ENCODE measurements at regions not wholly inside any gene's neighbourhood (a gene's known extent, or its start where the extent isn't known, plus 50 kb on each side); places are given as distances from the start of the nearest gene placed in this dataset.

DNA sequence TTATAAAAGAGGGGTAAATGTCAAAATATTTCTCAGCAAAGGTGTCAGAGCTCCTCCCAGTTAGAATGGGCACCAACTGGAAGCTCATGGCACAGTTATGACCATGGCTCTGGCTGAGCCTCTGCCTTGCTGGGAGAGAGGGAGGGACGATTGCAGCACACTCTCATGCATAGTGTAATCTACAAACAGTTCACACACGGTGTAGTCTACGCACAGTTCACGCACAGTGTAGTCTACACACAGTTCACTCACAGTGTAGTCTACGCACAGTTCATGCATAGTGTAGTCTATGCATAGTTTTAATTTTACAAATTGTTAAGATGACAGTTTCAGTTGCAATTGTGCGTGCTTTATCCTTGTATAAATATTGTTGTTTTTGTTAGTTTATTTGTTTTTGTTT lies 1474.6 kb upstream of the TMEM132C start:
- TF ChIP-seq EP300 (IDR thresholded peaks at IDR 0.05) (no peak), POLR2A (IDR thresholded peaks at IDR 0.05; ENCODE audit: low read depth) (no peak)
- TF ChIP-seq, protein P1, sequence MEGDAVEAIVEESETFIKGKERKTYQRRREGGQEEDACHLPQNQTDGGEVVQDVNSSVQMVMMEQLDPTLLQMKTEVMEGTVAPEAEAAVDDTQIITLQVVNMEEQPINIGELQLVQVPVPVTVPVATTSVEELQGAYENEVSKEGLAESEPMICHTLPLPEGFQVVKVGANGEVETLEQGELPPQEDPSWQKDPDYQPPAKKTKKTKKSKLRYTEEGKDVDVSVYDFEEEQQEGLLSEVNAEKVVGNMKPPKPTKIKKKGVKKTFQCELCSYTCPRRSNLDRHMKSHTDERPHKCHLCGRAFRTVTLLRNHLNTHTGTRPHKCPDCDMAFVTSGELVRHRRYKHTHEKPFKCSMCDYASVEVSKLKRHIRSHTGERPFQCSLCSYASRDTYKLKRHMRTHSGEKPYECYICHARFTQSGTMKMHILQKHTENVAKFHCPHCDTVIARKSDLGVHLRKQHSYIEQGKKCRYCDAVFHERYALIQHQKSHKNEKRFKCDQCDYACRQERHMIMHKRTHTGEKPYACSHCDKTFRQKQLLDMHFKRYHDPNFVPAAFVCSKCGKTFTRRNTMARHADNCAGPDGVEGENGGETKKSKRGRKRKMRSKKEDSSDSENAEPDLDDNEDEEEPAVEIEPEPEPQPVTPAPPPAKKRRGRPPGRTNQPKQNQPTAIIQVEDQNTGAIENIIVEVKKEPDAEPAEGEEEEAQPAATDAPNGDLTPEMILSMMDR (IDR thresholded peaks at IDR 0.05): no peak
